ENCODE measurements at regions not wholly inside any gene's neighbourhood (a gene's known extent, or its start where the extent isn't known, plus 50 kb on each side); places are given as distances from the start of the nearest gene placed in this dataset.

DNA sequence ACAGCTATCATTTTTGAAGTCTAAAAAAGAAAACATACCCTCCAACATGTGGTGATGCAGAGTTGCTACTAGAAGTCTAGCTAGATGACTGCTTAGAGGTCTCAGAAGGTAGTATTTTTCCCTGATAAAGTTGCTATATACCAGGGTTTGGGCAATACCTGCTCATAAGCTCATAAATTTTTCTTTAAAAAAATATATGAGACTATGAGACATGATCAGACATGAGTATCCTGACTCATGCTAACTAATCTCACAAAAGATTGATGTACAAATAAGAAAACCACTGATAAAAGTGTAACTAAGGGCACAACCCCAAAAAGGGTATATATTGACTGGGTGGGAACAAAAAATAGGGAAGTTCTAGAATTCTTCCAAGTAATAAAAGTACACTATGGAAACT, 740.9 kb downstream of the METTL15 start:
- DNase-seq (ENCODE audit: low spot score) = no peak
- no peak for ATAC-seq

DNA sequence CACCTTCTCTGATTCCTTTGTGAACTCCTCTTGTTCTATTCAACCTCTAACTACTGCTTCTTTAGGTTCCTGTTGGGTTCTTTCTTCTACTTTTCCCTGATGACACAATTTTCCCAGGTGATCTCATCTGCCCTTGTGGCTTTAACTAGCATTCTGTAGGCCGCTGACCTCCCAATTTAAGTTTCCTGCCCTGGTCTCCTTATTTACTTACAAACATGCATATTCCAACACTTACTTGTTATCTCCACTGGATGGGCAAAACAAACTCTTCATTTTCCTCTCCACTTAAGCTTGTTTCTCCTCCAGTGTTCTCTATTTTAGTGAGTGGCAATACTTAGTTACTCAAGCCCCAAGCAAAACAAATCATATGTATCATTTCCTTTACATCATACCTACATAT, 734.5 kb downstream of the METTL15 start:
- no peak for ATAC-seq
- no peak for DNase-seq (ENCODE audit: low spot score)

DNA sequence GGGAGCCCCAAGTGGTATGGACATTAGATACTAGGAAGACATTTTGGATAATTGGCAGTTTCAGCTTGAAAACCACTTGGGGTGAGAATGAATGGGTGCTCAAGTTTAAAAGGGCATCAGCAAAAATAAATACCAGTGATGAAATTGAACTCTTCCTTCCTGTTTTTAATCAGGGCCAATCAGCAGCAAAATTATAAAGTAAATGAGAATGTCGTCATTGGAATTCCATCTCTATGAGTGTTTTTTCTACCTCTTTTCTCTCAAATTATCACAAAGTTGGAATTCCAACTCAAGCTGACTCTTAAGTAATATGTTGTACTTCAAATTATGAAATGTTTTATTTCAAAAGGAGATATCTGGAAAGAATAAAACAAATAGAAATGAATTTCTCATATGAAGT, 730.6 kb downstream of the METTL15 start:
- DNase-seq (ENCODE audit: low spot score) (no peak), ATAC-seq (no peak)

DNA sequence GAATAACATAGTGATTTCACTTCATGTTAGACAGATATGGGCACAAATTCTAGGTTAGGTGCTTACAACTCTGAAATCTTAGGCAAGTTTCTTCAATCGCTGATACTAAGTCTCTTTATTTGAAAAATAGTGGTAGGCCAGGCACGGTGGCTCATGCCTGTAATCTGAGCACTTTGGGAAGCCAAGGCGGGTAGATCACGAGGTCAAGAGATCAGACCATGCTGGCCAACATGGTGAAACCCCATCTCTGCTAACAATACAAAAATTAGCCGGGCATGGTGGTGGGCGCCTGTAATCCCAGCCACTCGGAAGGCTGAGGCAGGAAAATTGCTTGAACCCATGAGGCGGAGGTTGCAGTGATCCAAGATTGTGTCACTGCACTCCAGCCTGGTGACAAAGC, 729.4 kb downstream of the METTL15 start:
- no peak for ATAC-seq

DNA sequence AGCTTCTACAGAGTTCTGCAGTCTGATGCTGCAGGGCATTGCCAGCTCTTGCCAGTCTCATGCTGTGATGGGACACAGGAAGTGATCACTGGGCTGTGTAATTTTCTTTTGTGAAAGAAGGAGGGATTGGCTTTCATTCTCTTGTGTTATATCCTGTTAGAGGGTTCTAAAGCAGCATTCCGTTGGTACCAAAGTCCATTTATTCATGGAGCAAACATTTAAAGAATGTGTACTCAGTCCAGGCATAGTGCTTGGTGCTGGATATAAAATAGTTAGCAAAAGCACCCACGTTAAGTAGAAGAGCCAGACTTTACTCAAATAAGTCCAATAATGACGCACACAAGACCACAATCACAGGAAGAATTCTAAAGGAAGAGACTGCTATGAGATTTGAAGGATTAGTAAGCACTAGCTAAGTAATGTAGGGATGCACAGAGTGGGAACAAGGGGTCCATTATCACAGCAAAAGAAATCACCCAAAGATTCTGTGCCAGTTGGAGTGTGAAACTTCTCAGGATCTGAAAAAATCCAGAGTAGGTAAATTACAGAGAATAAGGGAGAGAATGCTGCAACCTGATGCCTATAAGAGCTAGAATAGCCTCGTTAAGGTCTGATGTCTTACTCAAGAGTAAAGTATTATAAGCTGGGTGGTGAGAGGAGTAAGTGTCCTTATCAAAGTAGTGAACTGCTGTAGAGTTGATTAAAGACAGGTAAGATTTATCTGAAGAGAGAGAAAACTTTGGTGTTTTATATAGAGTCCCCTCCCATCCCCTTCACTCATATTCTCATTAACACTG, 728.3 kb downstream of the METTL15 start:
- DNase-seq (ENCODE audit: low spot score) (no peak), ATAC-seq (no peak)

More for the DNA sequence above, 729.4 kb downstream of the METTL15 start:
- no peak for DNase-seq (ENCODE audit: low spot score)

DNA sequence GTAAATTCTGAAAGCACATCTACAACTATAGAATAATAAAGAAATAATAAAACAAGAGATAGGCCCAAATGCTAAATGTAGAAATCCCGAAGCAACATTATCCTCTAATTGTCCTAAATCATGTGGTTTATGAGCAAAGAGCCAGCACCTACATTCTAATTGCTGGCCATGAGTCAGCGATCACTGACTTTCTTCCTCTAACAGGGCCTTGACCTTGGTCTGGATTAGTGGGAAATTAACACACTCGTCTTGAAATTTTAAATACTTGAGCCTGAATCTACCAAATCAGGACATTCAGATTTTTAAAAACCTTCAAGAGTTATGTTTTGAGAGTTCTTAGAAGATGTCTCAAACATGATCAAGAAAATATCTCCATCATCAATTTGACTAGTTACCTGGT, 727.6 kb downstream of the METTL15 start:
- DNase-seq (ENCODE audit: low spot score) (no peak), ATAC-seq (no peak)

DNA sequence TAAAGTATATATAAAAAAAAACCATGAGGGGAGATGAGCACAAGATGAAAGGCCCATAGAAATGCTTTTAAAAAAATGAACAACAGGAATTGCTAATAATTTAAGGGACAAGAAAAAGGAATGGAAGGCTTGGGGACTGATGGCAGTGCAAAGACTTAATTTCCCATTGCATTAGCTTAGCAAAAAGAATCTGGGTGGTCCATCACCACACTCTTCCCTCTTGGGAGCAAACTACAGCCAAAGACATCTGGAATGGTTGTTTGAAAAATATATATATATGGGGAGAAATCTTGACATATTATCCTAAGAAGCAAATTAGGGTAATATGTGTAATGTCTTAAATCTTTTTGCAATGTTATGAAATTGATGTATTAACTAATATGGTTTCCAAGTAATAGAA, 727.1 kb downstream of the METTL15 start:
- DNase-seq (ENCODE audit: low spot score) (no peak), ATAC-seq (no peak)

DNA sequence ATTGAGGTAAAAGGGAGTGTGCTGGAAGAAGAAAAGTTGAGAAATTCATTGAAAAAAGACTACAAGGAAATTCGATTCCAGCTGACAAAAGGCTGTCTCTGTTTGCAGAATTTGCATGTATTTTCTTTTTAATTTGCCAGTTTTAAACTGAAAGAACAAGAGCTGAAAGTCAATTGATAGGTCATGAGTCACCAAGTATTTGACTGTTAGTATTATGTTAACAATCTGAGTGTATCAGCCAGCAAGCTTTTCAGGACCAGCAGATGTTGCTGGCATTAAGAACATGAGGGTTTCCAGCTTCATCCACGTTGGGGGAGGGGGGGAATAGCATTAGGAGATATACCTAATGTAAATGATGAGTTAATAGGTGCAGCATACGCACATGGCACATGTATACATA, 726.7 kb downstream of the METTL15 start:
- ATAC-seq (no peak), DNase-seq (ENCODE audit: low spot score) (no peak)

DNA sequence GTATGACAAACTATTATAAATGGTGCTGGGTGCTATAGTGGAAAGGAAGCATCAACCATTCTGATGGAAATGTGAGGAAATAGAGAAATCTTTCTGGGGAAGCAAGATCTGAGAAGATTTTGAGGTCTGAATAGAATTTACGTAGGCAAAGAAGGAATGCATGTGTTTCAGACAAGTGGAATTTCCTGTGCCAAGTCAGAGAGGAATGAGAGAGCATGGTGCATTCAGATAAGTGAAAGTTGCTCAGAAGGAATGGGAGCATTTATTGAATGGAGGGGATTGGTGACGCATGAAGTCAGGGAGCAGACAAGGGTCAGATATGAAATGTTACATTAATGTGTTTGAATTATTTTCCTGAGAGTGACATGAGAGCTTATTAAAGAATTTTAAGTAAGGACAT, 725.5 kb downstream of the METTL15 start:
- DNase-seq (ENCODE audit: low spot score) (no peak), ATAC-seq (no peak)

DNA sequence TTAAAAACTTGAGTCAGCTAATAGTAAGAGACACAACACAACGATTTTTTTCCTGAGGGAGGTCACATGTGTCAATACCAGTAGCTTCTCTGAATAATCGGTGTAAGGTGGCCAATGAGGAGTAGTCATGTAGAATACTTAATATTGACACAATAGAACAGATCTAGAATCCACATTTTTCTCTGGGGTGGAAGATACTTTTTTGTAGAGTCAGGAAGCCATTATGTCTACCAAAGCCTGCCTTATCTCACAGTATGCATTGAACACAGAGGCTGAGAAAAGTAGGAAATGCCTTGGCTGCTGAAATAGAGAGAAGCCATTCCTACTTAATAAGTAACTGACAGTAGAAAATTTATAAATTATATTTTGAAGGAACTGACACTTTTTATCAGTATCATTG, 725.0 kb downstream of the METTL15 start:
- no peak for ATAC-seq

DNA sequence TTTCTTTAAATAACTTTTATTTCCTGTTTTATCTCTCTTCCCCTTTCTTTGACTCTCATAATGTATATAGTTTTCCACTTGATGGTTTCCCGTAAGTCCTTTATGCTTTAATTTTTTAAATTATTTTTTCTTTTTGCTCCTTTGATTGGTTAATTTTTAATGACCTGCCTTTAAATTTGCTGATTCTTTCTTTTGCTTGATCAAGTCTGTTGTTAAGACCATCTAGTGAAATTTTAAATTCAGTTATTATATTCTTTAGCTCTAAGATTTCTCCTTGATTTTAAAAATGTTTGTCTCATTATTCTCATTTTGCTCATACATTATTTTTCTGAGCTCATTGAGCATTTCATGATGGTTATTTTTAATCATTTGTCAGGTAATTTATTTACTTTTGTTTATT, 718.6 kb downstream of the METTL15 start:
- DNase-seq (ENCODE audit: low spot score) (no peak), ATAC-seq (no peak)

More for the DNA sequence above, 725.0 kb downstream of the METTL15 start:
- no peak for DNase-seq (ENCODE audit: low spot score)

DNA sequence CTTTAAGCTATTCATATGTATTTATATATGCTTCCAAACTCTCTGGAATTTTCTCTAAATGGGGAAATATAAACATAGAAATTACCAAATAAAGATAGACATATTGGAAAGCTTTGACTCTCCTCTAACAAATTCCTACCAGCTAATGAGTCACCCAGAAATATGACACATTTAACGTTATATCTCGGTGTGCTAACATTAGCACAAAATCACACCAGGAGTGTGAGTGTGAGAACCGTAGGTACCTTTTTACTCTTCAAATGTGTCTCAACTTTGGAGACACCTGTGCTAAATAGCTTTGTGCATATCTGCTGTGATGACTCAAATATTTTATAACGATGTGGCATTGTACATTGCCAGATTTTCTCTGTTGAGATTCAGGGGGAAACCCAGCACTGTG, 714.4 kb downstream of the METTL15 start:
- no peak for DNase-seq (ENCODE audit: low spot score)

DNA sequence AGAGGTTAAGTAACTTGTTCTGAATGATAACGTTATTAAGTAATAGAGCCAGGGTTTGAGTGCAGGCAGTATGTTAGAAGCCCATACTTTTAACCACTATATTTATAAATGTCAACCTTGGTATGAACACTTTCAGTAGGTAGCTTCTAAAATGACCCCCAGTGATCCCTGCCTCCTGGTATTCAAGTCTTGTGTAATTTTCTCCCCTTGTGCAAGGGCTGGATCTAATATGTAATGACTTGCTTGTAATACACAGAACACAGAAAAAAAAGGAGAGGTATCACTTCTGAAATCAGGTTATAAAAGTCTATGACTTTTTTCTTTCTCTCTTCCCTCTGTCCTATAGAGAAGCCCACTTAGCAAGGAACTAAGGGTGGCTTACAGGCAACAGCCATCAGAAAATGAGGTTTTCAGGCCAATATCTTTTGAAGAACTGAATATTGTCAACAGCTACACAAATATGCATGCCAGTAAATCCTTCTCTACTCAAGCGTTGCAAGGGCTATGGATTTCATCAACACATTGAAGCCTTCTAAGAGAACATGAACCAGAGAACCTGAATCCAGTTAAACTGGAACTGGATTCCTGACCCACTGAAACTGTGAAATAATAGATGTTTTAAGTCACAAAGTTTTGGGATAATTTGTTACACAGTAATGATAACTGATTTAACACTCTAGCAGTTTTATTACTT, 712.3 kb downstream of the METTL15 start:
- ATAC-seq (no peak), DNase-seq (ENCODE audit: low spot score) (no peak)

More for the DNA sequence above, 714.4 kb downstream of the METTL15 start:
- ATAC-seq = no peak

DNA sequence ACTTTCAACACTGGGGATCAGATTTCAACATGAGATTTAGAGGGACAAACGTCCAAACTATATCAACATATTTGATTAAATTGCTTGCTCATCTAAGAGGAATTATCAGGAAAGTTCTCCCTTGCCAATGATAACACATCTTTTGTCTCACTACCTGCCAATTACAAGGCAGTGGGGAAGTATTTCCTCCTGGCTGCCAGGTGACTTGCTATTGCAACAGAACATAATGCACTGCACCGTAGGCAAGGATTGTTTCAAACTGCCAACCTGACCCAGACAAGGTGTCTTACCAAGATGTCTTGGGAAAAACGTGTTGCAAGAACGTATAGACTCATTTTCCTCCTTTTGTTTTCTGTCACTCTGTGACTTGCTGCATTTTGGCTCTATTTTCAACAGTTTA, 711.6 kb downstream of the METTL15 start:
- ATAC-seq = no peak
- DNase-seq (ENCODE audit: low spot score) = no peak

DNA sequence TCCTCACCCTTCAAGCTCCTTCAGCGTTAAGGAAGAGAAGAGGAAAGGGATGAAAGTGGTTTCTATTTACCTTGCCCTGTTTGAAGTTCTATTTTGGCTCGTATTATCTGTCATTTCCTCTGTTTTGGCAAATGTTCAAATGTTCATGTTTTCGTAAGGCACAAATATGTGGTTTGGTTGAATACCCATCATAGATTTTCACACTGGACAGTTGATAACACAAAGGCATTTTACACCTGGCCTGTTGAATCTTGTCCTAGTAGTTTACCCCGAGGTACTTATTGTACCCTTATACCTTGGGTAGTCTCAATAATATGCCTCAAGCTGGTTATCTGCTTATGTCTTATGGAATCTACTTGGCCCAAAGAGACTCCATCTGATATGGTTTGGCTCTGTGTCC, 706.9 kb downstream of the METTL15 start:
- no peak for DNase-seq (ENCODE audit: low spot score)
- no peak for ATAC-seq

DNA sequence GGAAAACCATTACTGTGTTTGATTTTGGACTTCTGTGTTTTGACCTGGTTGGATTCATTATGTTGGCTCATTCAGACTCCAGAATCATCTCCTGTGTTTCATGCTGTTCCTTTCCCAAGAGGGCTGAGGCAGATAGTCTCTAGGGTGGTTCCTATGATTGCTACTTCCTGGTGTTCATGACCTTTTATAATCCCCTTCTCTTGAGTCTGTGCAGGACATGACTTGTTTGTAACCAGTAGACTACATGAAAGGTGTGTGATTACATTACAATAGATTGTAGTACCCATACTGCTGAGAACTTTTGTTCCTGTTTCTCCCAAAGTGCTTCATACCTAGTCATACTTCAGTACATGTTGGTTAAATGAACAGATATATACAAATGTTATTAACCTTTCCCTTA, 700.6 kb downstream of the METTL15 start:
- no peak for ATAC-seq

DNA sequence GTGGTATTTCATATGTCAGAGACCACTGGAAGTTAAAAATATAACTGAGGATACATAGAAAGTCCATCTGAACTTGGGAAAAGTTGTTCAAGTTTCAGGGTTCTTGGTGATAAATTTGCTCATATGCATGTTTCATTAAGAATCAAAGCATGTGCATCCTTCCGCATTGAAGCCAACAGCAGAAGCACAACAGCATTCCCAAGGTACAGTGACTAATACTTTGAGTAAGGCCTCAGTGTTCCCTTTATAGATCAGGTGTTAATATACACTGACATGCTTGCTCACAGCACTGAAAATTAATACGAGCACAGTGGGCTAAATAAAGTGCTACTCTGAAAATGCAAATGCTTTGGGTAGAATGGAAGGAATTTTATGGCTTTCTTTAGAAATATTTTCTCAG, 691.1 kb downstream of the METTL15 start:
- DNase-seq (ENCODE audit: low spot score) = no peak
- no peak for ATAC-seq

More for the DNA sequence above, 700.6 kb downstream of the METTL15 start:
- no peak for DNase-seq (ENCODE audit: low spot score)

DNA sequence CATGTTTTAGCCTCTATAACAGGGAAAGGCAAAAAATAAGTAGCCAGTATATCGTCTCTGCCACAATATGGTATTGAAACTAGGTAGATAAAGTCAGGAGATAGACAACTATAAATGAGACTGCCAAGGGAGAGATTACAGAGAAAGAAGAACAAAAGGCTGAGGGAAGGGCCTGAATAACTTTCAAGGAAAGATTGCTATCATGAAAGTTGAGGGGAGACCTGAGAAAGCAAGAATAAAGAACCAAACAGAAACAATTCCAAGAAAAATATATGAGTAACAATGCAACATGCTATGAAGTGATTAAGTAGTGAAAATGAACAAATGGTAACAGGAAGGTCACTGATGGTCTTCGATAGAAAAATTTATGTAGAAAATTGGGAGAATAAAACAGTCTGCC, 690.1 kb downstream of the METTL15 start:
- no peak for DNase-seq (ENCODE audit: low spot score)
- no peak for ATAC-seq

DNA sequence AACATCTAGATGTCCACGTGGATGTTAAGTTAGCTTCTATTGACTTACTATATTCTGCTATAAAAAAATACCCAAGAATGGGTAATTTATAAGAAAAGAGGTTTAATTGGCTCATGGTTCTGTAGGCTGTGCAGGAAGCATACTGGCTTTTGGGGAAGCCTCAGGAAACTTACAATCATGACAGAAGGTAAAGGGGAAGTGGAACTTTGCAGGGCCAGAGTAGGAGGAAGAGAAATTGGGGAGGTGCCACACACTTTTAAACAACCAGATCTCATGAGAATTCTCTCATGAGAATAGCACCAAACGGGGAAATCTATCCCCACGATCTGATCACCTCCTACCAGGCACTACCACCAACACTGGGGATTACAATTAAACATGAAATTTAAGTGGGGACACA, 689.3 kb downstream of the METTL15 start:
- DNase-seq (ENCODE audit: low spot score) (no peak), ATAC-seq (no peak)

DNA sequence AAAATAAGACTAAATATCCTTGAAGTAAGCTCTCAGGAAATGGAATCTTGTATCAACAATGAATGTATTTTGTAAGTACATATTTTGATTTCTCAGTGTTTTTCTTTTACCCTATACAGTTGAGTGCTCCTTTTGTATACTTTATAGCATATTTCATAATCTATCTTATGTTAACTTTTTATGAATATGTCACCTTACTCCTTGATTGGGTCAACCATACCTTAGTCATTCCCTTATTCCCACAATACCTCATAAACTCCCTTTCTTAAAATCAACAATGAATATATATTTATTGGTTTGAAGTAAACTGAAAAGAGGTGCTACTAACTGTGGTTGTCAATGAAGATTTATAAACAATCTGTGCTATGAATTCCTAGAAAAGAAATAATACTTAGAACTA, 686.2 kb downstream of the METTL15 start:
- ATAC-seq = no peak

DNA sequence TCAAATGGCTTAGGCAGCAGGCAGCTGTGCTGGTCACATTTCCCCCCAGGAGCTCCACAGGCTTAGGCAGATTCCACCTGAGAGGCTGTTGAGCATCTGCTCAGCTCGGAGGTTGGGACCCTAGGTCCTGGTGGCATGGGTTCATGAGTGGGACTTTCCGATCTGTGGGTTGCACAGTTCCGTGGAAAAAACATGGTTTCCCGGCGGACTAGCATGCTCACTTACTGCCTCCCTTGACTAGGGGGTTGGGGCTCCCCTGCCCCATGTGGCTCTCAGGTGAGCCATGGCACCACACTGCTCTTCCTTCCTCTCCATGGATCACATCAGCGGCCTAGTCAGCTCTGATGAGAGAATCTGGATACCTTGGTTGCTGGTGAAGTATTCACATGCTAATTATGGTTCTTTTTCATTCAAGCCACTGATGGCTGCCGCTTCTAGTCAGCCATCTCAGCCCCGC, 685.1 kb downstream of the METTL15 start:
- ATAC-seq = no peak
- DNase-seq (ENCODE audit: low spot score) = no peak

More for the DNA sequence above, 686.2 kb downstream of the METTL15 start:
- no peak for DNase-seq (ENCODE audit: low spot score)

DNA sequence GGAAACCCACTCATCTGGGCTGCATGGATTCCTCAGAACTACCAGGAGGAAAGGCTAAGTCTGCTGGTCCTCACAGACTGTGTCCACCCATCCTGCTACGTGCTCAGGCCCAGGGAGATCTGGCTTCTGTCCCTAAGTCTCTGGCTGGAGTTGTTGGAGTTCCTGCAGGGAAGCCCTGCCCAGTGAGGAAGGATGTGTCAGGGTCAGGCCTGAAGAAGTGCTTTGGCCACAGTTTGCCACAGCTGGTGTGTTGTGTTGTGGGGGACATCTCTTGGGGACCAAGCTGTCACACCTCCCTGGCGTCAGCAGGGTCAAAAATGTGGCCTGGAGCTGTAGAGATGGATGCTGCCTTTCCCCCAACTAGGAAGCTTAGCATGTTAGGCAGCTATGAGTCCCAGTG, 684.7 kb downstream of the METTL15 start:
- no peak for ATAC-seq
- no peak for DNase-seq (ENCODE audit: low spot score)
